ENCODE measurements at regions not wholly inside any gene's neighbourhood (a gene's known extent, or its start where the extent isn't known, plus 50 kb on each side); places are given as distances from the start of the nearest gene placed in this dataset.

DNA sequence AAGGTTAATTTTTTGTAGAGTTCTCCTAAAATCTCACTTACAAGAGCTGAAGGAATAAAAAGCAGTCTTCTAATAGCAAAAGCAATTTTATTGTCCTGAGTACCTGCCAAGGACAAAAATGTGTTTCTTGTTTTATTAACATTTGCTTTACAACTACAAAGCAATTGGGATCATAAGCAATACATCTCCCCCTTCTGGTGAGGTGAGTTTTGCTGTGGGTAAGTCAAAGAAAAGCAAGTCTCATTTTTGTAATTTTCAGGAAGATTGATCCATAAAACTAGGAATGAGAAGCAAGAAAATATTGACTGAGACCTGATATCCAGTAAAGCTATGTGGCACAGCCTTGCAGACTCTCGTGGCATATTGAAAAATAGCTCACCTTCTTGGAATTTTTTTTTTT lies 2162.7 kb downstream of the NCAM2 start:
- no peaks in the 10 kb centered on the region for H3K4me1 ChIP-seq (ENCODE audit: control insufficient read depth, insufficient read depth, low read length)
- no peak overlapping the region for H3K27ac Mint-ChIP-seq
- H3K4me3 Mint-ChIP-seq: no peak overlapping the region
- 71% methylated on average over 1 of the region's 1 CpG for WGBS (ENCODE audit: insufficient coverage)
- no peaks in the 10 kb centered on the region for H3K27me3 ChIP-seq (ENCODE audit: control insufficient read depth, insufficient read depth, low read length)
- no peaks in the 10 kb centered on the region for H3K4me1 Mint-ChIP-seq
- no peak overlapping the region for H3K4me3 ChIP-seq (ENCODE audit: low read length)
- H3K36me3 ChIP-seq (ENCODE audit: control insufficient read depth, insufficient read depth, low read length): no peaks in the 10 kb centered on the region
- H3K9me3 Mint-ChIP-seq: peaks cover 7 to 11% of the 10 kb centered on the region in 2 donors
- ATAC-seq (no peak), DNase-seq (no peak)
- H3K27me3 Mint-ChIP-seq (ENCODE audit: low read depth in 2 of 2): no peaks in the 10 kb centered on the region
- no peak overlapping the region for H3K27ac ChIP-seq (ENCODE audit: low read length)
- TF ChIP-seq, protein P1, sequence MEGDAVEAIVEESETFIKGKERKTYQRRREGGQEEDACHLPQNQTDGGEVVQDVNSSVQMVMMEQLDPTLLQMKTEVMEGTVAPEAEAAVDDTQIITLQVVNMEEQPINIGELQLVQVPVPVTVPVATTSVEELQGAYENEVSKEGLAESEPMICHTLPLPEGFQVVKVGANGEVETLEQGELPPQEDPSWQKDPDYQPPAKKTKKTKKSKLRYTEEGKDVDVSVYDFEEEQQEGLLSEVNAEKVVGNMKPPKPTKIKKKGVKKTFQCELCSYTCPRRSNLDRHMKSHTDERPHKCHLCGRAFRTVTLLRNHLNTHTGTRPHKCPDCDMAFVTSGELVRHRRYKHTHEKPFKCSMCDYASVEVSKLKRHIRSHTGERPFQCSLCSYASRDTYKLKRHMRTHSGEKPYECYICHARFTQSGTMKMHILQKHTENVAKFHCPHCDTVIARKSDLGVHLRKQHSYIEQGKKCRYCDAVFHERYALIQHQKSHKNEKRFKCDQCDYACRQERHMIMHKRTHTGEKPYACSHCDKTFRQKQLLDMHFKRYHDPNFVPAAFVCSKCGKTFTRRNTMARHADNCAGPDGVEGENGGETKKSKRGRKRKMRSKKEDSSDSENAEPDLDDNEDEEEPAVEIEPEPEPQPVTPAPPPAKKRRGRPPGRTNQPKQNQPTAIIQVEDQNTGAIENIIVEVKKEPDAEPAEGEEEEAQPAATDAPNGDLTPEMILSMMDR (IDR thresholded peaks at IDR 0.05): no peak
- intact Hi-C loops (cut with micrococcal nuclease): no loop called here
- H3K36me3 Mint-ChIP-seq: no peaks in the 10 kb centered on the region
- no peaks in the 10 kb centered on the region for H3K9me3 ChIP-seq (ENCODE audit: control insufficient read depth, insufficient read depth, low read length)

GRCh38 chr21:23162198-23162946 lies 2164.2 kb downstream of the NCAM2 start:
- Mint-ChIP-seq H3K27ac (no peak overlapping the region), H3K27me3 (ENCODE audit: low read depth in 2 of 2) (no peaks in the 10 kb centered on the region), H3K9me3 (peaks cover 7 to 14% of the 10 kb centered on the region in 2 donors), H3K36me3 (no peaks in the 10 kb centered on the region), H3K4me3 (no peak overlapping the region), H3K4me1 (no peaks in the 10 kb centered on the region)
- TF ChIP-seq, protein P1 (IDR thresholded peaks at IDR 0.05): no peak
- Histone ChIP-seq H3K27ac (ENCODE audit: low read length) (no peak overlapping the region), H3K9me3 (ENCODE audit: control insufficient read depth, insufficient read depth, low read length) (no peaks in the 10 kb centered on the region), H3K4me3 (ENCODE audit: low read length) (no peak overlapping the region), H3K4me1 (ENCODE audit: control insufficient read depth, insufficient read depth, low read length) (no peaks in the 10 kb centered on the region), H3K36me3 (ENCODE audit: control insufficient read depth, insufficient read depth, low read length) (no peaks in the 10 kb centered on the region), H3K27me3 (ENCODE audit: control insufficient read depth, insufficient read depth, low read length) (no peaks in the 10 kb centered on the region)
- DNase-seq: no peak
- 72% methylated on average over 4 of the region's 4 CpGs for WGBS (ENCODE audit: insufficient coverage)
- intact Hi-C loops (cut with micrococcal nuclease): no loop called here
- no peak for ATAC-seq

Data from natural killer cell (primary cell).